ENCODE measurements at regions not wholly inside any gene's neighbourhood (a gene's known extent, or its start where the extent isn't known, plus 50 kb on each side); places are given as distances from the start of the nearest gene placed in this dataset.
A peak's percentile ranks its signal among the peaks of the same experiment; 100 is the strongest.

DNA sequence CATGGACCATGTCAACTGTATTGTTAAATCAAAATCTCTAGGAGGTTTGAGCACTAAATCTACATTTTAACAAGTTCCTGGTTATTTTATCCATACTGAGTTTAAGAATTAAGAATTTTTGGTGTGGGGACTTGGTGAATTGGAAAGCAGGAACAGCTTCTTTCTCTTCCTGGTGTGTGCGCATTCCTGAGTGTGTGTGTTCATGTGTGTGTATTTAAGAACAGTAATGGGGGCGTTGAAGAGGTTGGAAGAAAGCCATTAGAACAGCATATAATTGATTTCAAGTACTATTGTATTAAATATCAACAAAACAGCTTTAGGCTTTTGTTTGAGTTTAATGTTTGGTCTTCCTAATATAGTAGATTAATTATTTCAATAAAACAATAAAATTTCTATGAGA, 801.3 kb upstream of the ID2 start:
- no peak for DNase-seq (ENCODE audit: low spot score)

DNA sequence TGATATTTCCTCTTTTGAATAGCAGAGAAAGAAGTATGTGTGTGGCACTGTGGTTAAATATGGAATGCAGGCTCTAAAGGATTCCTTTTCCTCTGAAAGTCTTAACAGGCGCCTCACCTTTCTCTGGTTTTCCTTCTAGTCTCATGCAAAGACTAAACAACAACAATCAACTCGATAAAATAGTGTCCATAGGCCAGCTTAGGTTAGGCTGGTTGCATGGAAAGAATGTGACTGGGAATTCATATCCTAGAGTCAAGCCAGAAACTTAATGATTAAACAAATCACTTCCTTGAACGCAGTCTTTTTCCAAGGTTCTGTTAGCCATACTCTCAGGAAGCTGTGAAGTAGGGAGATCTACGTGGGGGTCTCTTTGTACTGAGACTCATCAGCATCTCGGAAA, 800.8 kb upstream of the ID2 start:
- DNase-seq (ENCODE audit: low spot score): no peak

- DNase-seq (ENCODE audit: low spot score): no peak
Observed at GRCh38 chr2:7881466-7881865, 800.4 kb upstream of the ID2 start.

- no peak for DNase-seq (ENCODE audit: low spot score)
Observed at GRCh38 chr2:7882296-7882695, 799.6 kb upstream of the ID2 start.

GRCh38 chr2:7884338-7884737, 797.5 kb upstream of the ID2 start:
- DNase-seq (ENCODE audit: low spot score): no peak

- no peak for DNase-seq (ENCODE audit: low spot score)
Observed at GRCh38 chr2:7886666-7887065, 795.2 kb upstream of the ID2 start.

DNA sequence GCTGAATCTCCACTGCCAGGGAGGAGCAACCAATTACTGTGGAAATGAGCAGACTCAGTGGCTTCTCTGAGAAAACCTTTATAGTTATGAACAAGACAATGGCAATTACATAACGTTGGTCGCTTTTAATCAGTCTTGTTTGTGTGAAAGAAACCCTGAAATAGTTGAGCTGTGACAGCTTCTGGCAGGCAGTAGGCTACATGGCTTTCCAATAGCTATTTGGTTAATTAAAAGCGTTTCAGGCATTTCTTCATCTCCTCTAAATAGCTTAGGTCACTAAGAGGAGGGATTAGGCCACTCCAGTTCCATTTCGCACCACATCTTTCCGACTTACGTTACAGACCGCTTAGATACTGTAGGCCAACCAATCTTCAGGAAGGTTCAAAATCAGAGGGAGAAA, 794.4 kb upstream of the ID2 start:
- DNase-seq (ENCODE audit: low spot score): no peak

GRCh38 chr2:7888876-7889275, 793.0 kb upstream of the ID2 start:
- DNase-seq (ENCODE audit: low spot score): no peak

GRCh38 chr2:7891312-7891711, 790.5 kb upstream of the ID2 start:
- DNase-seq (ENCODE audit: low spot score): no peak

DNA sequence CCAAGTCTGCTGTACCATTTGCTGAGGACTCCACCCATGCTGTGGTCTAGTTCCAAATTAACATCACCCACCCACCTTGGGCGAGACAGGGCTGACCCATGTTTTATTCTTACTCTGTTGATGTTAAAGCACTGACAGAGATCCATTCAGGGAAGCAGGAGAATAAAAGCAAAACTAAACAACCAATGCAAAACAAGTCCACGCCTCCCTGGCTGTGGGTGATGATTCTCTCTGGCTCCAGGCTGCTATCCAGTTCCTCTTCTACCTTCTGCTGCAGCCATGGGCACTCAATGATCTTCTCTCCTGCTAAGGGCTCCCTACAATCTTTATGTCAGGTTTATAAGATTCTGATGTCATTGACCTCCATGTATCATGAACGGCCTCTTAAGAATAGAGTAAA, 786.6 kb upstream of the ID2 start:
- DNase-seq (ENCODE audit: low spot score): no peak

DNA sequence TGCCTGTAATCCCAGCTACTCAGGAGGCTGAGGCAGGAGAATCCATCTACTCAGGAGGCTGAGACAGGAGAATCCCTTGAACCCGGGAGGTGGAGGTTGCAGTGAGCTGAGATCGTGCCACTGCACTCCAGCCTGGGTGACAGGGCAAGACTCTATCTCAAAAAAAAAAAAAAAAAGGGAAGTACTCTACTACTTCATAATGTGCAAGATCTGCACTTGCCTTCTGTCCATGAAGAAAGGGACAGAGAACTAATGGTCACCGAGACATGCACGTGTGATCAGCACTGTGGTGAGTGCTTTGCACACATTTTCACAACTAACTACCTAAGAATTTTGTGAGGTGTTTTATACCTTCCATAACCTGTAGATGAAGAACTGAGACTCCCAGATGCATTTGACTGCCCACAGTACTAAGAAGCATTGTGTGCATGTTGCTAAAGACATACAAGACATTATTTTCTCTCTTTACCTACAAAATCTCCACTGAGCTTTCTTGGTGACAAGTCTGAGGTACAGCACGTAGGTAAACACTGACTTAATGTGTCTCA, 784.8 kb upstream of the ID2 start:
- DNase-seq (ENCODE audit: low spot score): no peak

DNA sequence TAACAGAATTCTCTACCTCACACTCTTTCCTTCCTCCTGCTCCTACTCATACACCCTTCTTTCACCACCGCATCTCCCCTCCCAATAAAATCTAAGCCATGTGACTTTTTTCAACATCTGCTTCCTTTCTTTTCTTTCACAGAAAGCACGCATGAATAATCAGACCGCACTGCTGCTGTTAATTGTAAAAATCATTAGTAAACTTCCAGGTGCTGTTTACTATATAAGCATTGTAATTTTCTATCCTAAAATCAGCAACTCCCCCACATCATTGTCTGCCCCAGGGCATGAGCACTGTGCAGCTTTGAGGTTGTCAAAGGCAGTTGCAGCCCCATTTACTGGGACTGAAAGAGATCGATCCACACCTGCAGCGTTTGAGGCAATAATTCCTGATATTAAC, 782.6 kb upstream of the ID2 start:
- DNase-seq (ENCODE audit: low spot score): no peak

DNA sequence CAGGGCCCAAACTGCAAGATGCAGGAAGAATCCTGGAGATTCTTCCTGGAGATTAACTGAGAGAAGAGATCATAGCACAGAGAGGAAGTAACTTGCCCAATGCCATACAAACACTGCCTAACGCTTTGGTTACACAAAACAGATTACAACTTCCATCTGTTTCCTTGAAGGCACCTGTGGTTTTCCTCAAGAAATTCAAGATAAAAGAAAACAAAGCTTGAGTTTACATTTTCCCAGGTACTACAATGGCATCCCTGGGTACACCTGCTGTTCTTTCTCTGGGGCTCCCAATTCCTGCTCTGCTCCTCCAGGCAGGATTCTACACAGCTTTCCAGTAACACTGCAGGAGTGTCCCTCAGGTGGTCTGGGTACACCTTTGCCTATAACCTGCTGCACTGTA, 781.9 kb upstream of the ID2 start:
- DNase-seq (ENCODE audit: low spot score): no peak

GRCh38 chr2:7900593-7900992, 781.3 kb upstream of the ID2 start:
- DNase-seq (ENCODE audit: low spot score): no peak

GRCh38 chr2:7902251-7902765, 779.5 kb upstream of the ID2 start:
- no peak for DNase-seq (ENCODE audit: low spot score)

GRCh38 chr2:7904319-7904718, 777.5 kb upstream of the ID2 start:
- DNase-seq (ENCODE audit: low spot score): no peak

DNA sequence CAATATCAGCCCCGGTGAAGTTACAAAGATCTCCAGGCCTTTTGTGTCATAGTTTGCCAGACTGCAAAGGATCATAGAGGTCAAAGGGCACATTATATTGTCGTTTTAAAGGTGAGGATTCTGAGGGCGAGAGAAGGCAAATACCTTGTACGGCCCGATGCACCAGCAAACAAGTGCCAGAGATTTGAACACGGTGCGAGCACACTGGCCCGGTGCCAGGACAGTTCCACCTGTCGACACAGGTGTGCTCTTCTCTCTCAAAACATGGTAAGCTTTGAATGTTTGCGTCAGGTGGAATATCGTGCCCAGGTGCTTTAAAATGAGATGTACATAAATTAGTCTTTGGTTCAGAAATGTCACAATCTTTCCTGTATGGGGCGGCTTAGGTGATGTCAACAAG, 776.1 kb upstream of the ID2 start:
- no peak for DNase-seq (ENCODE audit: low spot score)

GRCh38 chr2:7906431-7906830, 775.4 kb upstream of the ID2 start:
- DNase-seq (ENCODE audit: low spot score): no peak

DNA sequence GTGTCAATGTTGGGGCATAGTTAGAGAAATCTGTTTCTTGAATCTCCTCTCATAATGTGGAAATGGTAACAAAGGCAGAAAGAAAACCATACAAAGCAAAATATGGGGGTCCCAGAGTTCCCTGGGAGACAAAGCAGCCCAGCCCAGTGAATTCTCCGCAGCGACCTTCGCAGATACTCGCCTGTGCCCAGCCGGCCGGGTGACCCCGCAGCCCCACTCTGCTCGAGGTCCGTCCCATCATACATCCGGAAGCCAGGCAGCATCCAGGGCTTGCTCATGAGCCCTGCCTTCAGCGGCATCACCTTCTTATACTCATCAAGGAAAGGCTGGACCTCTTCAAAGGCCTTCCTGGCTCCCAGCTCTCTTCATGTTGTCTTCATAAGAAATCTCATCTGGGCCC, 774.8 kb upstream of the ID2 start:
- no peak for DNase-seq (ENCODE audit: low spot score)

DNA sequence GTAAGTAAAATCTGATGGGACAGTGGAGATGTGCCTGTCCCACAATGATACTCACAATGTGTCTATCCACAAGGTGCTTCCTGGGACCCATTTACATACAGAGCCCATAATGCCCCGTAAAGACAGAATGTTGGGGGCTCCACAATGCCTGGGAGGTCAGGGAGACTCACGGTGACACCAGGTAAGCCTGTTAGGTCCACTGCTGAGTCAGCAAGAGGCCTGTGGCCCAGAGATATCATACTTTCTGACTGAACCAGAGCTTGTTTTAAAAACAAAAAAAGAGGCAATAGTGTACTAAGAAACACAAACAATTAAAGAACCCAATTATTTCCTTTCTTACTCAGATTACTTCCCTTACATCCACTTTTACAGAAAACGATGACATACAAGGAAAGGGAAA, 771.1 kb upstream of the ID2 start:
- DNase-seq (ENCODE audit: low spot score): no peak

DNA sequence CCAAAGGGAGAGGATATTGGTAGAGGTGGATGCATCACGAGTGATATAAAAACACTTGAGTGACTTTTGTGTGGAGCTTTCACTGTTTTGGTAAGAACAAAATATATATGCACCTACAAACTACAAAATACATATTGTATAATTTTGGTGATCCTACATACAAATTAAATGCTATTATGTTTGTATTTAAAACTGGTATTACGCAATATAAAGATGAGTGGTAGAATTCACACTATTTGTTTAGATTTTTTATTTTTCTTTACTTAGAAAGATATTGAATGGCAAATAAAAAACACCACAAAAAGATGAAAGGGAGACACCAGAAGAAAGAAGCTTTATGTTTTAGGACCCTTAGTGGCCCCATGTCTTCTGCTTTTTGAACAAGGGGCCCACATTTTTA, 770.7 kb upstream of the ID2 start:
- DNase-seq (ENCODE audit: low spot score): no peak

GRCh38 chr2:7913974-7914373, 767.9 kb upstream of the ID2 start:
- DNase-seq (ENCODE audit: low spot score): peak; percentile 6

DNA sequence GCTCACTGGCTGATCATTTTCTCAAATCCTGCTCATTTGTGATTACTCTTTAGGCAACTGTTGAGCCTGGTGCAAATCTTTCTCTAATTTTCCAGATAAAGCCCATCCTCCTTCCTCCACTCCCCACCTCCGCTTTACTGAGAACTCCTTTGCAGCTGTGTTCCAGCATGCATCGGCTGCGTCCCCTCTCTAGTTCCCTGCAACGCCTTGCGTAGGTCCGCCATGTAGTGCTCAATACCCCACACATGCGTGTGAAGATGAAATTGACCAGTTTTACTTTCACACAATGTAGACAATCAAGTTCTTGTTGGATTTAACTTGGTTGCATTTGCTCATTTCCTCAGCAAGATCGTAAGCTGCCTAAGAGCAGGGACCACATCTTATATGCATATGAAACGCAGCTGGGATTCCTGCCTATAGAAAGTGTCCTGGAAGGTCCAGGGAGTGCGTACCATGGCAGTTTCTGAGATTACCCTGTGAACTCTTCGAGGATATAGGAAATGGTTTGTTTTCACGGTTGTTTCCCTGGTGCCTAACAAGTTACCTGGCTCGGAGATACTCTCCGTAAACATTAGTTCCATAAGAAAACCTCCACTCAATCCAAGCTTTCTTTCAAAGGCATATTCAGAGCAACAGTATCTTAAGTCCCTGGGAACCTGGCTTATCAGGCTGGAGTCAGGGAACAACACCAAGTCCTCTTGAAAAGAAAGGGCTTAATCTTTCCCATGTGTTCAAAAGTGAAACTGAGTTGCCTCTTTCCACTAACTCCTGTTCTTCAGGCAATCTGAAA, 766.4 kb upstream of the ID2 start:
- peak; percentile 55 for DNase-seq (ENCODE audit: low spot score)

- DNase-seq (ENCODE audit: low spot score): no peak
Observed at GRCh38 chr2:7916670-7917069, 765.2 kb upstream of the ID2 start.
